A549 (cell line): ENCODE measurements at regions not wholly inside any gene's neighbourhood (a gene's known extent, or its start where the extent isn't known, plus 50 kb on each side); places are given as distances from the start of the nearest gene placed in this dataset.
"Not testable (repeated sequence)": the region's sequence is repeated elsewhere in the genome, so short reads cannot be mapped to it uniquely, and the experiment has no call there.

Experiments used
- ATAC-seq, 2 experiments: fragments of 200-7000 bp in 1 of 2; fragments of >200 bp in 1 of 2; cut with Nextera tagmentation in 1 of 2; cut with Tn5 transposase in 1 of 2; 3 replicates each; pipeline versions ENCODE4 v1.8.0 to v1.9.1; 2018 to 2020; ENCODE audit warnings: mild to moderate bottlenecking in 1 of 2, moderate library complexity in 1 of 2
- CTCF ChIA-PET: fragments of 300-600 bp; sonication (Branson Sonifier 250); formaldehyde crosslinking; extraction: SDS; loops from one replicate; lab custom pipeline; 2021; ENCODE audit warnings: antibody characterized with exemption, inconsistent platforms; lab: Yijun Ruan, JAX
- POLR2A ChIA-PET: fragments of 350-600 bp; formaldehyde crosslinking; extraction: SDS; loops from one replicate; lab custom pipeline; 2021; ENCODE audit warnings: antibody characterized with exemption, inconsistent platforms; lab: Yijun Ruan, JAX
- DNase-seq, 2 experiments: peaks; one replicate each; pipeline versions ENCODE4 v3.0.0 to v3.0.0-alpha.2; 2011 to 2016; ENCODE audit warnings: low read depth in 1 of 2, low spot score in 1 of 2
- FAIRE-seq: peaks from 2 replicates; lab custom pipeline; 2011; peaks lifted over from hg19 to GRCh38; lab: Jason Lieb, UNC
- H3K27ac ChIP-seq, 2 experiments: fragments of >200 bp; sonication (Bioruptor Twin); formaldehyde crosslinking; 3 replicates each; pipeline ENCODE4 v1.5.1; 2016 to 2017
- H3K4me1 ChIP-seq: fragments of >200 bp; sonication (Bioruptor Twin); formaldehyde crosslinking; 3 replicates; pipeline ENCODE4 v1.6.1; 2016
- H3K4me2 ChIP-seq: fragments of >200 bp; sonication (Bioruptor Twin); formaldehyde crosslinking; 3 replicates; pipeline ENCODE4 v1.6.1; 2016
- H3K4me3 ChIP-seq: fragments of >200 bp; sonication (Bioruptor Twin); formaldehyde crosslinking; 3 replicates; pipeline ENCODE4 v1.5.1; 2016
- H3K9me3 ChIP-seq: fragments of >200 bp; sonication (Bioruptor Twin); formaldehyde crosslinking; 3 replicates; pipeline ENCODE4 v1.6.1; 2016
- BHLHE40 ChIP-seq: IDR thresholded peaks from 2 replicates; pipeline ENCODE4 v1.6.1; 2012; ENCODE audit warnings: low read depth, low read length, inconsistent platforms
- CBX2 ChIP-seq: fragments of 200-600 bp; sonication (generic); IDR thresholded peaks from 2 replicates; pipeline ENCODE4 v1.6.1; 2016; ENCODE audit warnings: low read depth, mild to moderate bottlenecking, borderline replicate concordance
- CEBPB ChIP-seq, 2 experiments: fragments of >200 bp in 1 of 2; sonication (Bioruptor Twin) in 1 of 2; formaldehyde crosslinking in 1 of 2; IDR thresholded peaks; 2 replicates each; pipeline ENCODE4 v1.6.1; 2012 to 2016
- CHD2 ChIP-seq: fragments of 150-350 bp; IDR thresholded peaks from 2 replicates; pipeline ENCODE4 v1.6.1; 2014; ENCODE audit warnings: low read length; ENCODE audit not compliant: partially characterized antibody
- CTCF ChIP-seq: fragments of >200 bp; sonication (Bioruptor Twin); formaldehyde crosslinking; IDR thresholded peaks from 3 replicates; pipeline ENCODE4 v1.5.1; 2016
- FOSB ChIP-seq: fragments of 250-450 bp; sonication (Bioruptor Pico); IDR thresholded peaks from 2 replicates; pipeline ENCODE4 v1.5.0; 2020; ENCODE audit warnings: mild to moderate bottlenecking, moderate library complexity
- FOXS1 ChIP-seq: fragments of 250-450 bp; sonication (Bioruptor Pico); IDR thresholded peaks from 2 replicates; pipeline ENCODE4 v1.5.0; 2020; ENCODE audit warnings: mild to moderate bottlenecking, moderate library complexity
- HDAC2 ChIP-seq: fragments of 200-600 bp; sonication (generic); IDR thresholded peaks from 2 replicates; pipeline ENCODE4 v1.6.1; 2016
- HEYL ChIP-seq: fragments of 250-450 bp; sonication (Bioruptor Pico); IDR thresholded peaks from 2 replicates; pipeline ENCODE4 v1.8.0; 2021; ENCODE audit warnings: mild to moderate bottlenecking, moderate library complexity
- NFE2L2 ChIP-seq: fragments of 150-350 bp; conservative IDR thresholded peaks from 2 replicates; pipeline ENCODE4 v1.6.1; 2014; ENCODE audit warnings: low read length
- NPAS2 ChIP-seq: fragments of 250-450 bp; sonication (Bioruptor Pico); IDR thresholded peaks from 2 replicates; pipeline ENCODE4 v1.8.0; 2022; ENCODE audit warnings: mild to moderate bottlenecking, moderate library complexity, borderline replicate concordance
- NR3C1 ChIP-seq: fragments of >200 bp; sonication (Bioruptor Twin); formaldehyde crosslinking; IDR thresholded peaks from 3 replicates; pipeline ENCODE4 v1.6.1; 2017
- PHF8 ChIP-seq: fragments of 200-600 bp; sonication (generic); IDR thresholded peaks from 2 replicates; pipeline ENCODE4 v1.6.1; 2016; ENCODE audit warnings: low read depth, mild to moderate bottlenecking, antibody characterized with exemption, moderate library complexity, borderline replicate concordance
- RAD21 ChIP-seq, 2 experiments: fragments of >200 bp in 1 of 2; sonication (Bioruptor Twin) in 1 of 2; formaldehyde crosslinking in 1 of 2; IDR thresholded peaks in 1 of 2; conservative IDR thresholded peaks in 1 of 2; 2 replicates in 1 of 2; 3 replicates in 1 of 2; pipeline ENCODE4 v1.6.1; 2012 to 2018; ENCODE audit warnings: inconsistent platforms in 1 of 2
- RCOR1 ChIP-seq: fragments of 150-350 bp; IDR thresholded peaks from 2 replicates; pipeline ENCODE4 v1.6.1; 2014; ENCODE audit warnings: antibody characterized with exemption, low read length, low read depth
- RNF2 ChIP-seq: fragments of 200-600 bp; sonication (generic); IDR thresholded peaks from 2 replicates; pipeline ENCODE4 v1.6.1; 2016; ENCODE audit warnings: low read depth, mild to moderate bottlenecking, antibody characterized with exemption, moderate library complexity, borderline replicate concordance
- SMC3 ChIP-seq: fragments of >200 bp; sonication (Bioruptor Twin); formaldehyde crosslinking; IDR thresholded peaks from 3 replicates; pipeline ENCODE4 v1.6.1; 2018; ENCODE audit warnings: inconsistent platforms
- TFCP2L1 ChIP-seq: fragments of 250-450 bp; sonication (Bioruptor Pico); IDR thresholded peaks from 2 replicates; pipeline ENCODE4 v1.5.0; 2021; ENCODE audit warnings: mild to moderate bottlenecking
- TP53 ChIP-seq: fragments of 250-450 bp; sonication (Bioruptor Pico); IDR thresholded peaks from 2 replicates; pipeline ENCODE4 v1.5.0; 2021; ENCODE audit warnings: mild to moderate bottlenecking, moderate library complexity
- USF2 ChIP-seq: fragments of 450-650 bp; IDR thresholded peaks from 2 replicates; pipeline ENCODE4 v1.6.1; 2014; ENCODE audit warnings: antibody characterized with exemption
- WGBS: methylation state at CpG from one replicate; pipeline ENCODE4 v1.1.6; 2017; ENCODE audit errors: missing lambda C conversion rate; 5-methylcytosine and 5-hydroxymethylcytosine counted together
- TF ChIP-seq, protein P1 (sequence below): fragments of >200 bp; sonication (Bioruptor Twin); formaldehyde crosslinking; IDR thresholded peaks from 3 replicates; pipeline ENCODE4 v1.6.1; 2016

DNA sequence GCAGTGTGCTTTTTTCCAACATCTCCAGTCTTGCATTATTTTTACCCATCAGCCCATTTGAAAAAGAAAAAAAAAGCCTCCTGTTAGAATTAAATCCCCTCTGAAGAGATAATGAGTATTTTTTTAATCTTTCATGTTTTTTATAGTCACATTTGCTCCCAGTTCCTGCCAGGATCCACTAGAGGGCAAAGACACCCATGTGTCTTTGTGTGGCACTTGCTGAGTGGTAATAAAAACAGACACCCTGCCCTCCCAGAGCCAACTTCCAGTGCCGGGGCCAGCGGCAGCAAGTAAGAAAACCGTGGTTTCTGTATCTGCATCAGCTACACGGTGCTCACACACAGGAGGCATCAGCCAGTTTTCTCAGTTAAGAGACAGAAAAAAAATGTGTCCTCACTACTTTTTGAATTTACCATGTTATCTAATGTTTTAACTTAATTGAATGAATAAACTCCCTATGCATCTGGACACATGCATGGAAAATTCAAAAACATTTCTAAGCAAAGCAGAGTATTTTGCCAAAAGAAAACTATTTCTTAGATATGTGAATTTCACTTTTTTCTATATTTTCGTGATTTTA is 70.2 kb upstream of the PLEKHG4B start:
- FAIRE-seq (no peak), DNase-seq (peak; percentile 36 to 49), ATAC-seq (peak in 1 of 2 experiments; percentile 80; a peak in 3 of 6 replicates)
- Histone ChIP-seq H3K4me1 (no peaks in the 10 kb centered on the region), H3K4me2 (no peak overlapping the region), H3K9me3 (no peaks in the 10 kb centered on the region), H3K27ac (no peak overlapping the region), H3K4me3 (no peak overlapping the region)
- peak; percentile 38; the same call in 2 of the 3 replicates for TF ChIP-seq CTCF
- TF ChIP-seq NPAS2 (CRISPR knock-in tag) = no peak
- TF ChIP-seq USF2 = no peak
- TF ChIP-seq TFCP2L1 (CRISPR knock-in tag) = no peak
- TF ChIP-seq CHD2 = no peak
- TF ChIP-seq, protein P1, sequence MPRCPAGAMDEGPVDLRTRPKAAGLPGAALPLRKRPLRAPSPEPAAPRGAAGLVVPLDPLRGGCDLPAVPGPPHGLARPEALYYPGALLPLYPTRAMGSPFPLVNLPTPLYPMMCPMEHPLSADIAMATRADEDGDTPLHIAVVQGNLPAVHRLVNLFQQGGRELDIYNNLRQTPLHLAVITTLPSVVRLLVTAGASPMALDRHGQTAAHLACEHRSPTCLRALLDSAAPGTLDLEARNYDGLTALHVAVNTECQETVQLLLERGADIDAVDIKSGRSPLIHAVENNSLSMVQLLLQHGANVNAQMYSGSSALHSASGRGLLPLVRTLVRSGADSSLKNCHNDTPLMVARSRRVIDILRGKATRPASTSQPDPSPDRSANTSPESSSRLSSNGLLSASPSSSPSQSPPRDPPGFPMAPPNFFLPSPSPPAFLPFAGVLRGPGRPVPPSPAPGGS = no peak
- no peak for TF ChIP-seq HDAC2
- peak; percentile 23; the same call in 1 of the 3 replicates for TF ChIP-seq SMC3
- no peak for TF ChIP-seq TP53 (CRISPR knock-in tag)
- TF ChIP-seq BHLHE40 = no peak
- TF ChIP-seq RAD21 (conservative IDR thresholded peaks at IDR 0.05 in 1 of 2, IDR thresholded peaks at IDR 0.05 in 1 of 2) = peak; percentile 34 to 52; a peak in 3 of 5 replicates
- no peak for TF ChIP-seq RNF2
- TF ChIP-seq CBX2 = no peak
- TF ChIP-seq FOSB = no peak
- no peak for TF ChIP-seq PHF8
- ChIA-PET POLR2A (no interaction called here), CTCF (no interaction called here)
- WGBS = 2% methylated on average over 5 of the region's 5 CpGs

DNA sequence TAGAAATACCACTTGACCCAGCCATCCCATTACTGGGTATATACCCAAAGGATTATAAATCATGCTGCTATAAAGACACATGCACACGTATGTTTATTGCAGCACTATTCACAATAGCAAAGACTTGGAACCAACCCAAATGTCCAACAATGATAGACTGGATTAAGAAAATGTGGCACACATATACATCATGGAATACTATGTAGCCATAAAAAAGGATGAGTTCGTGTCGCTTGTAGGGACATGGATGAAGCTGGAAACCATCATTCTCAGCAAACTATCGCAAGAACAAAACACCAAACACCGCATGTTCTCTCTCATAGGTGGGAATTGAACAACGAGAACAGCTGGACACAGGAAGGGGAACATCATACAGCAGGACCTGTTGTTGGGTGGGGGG is 68.1 kb upstream of the PLEKHG4B start:
- H3K4me2 ChIP-seq, ATAC-seq, DNase-seq, CTCF ChIA-PET, H3K27ac ChIP-seq, H3K4me1 ChIP-seq, FAIRE-seq, H3K4me3 ChIP-seq, H3K9me3 ChIP-seq, POLR2A ChIA-PET: not testable (repeated sequence)
- 5% methylated on average over 6 of the region's 6 CpGs for WGBS

DNA sequence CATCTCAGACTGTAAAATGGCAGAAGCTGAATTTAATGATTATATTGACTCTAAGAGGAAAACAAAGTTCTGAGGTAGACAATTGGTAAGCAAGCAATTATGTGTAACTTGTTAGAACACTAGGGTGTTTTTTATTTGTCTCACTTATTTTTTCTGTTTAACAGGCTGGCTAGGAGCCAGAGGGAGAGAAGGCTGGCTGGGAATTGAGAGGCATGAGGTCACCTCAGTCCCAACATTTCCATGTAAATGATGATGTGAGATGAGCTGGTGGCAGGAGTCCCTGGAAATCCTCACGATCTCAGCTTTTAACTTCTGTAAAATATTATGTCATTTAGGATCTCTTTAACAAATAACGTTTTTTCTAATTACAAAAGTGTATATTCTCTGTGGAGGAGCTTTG is 66.9 kb upstream of the PLEKHG4B start:
- DNase-seq, POLR2A ChIA-PET, FAIRE-seq, H3K4me3 ChIP-seq, ATAC-seq, H3K4me2 ChIP-seq, H3K4me1 ChIP-seq, CTCF ChIA-PET, H3K9me3 ChIP-seq, H3K27ac ChIP-seq: not testable (repeated sequence)
- WGBS = 0% methylated on average over 2 of the region's 2 CpGs

- ATAC-seq (no peak), DNase-seq (no peak), FAIRE-seq (no peak)
- Histone ChIP-seq H3K4me2 (no peak overlapping the region), H3K9me3 (no peaks in the 10 kb centered on the region), H3K27ac (no peak overlapping the region), H3K4me3 (no peak overlapping the region), H3K4me1 (no peaks in the 10 kb centered on the region)
- TF ChIP-seq NFE2L2 = no peak
- TF ChIP-seq RCOR1 = no peak
- no peak for TF ChIP-seq FOSB
- TF ChIP-seq RAD21 (conservative IDR thresholded peaks at IDR 0.05 in 1 of 2, IDR thresholded peaks at IDR 0.05 in 1 of 2) = no peak
- TF ChIP-seq CEBPB (IDR thresholded peaks at IDR 0.05) = no peak
- no peak for TF ChIP-seq FOXS1 (CRISPR knock-in tag)
- TF ChIP-seq HEYL = no peak
- no peak for TF ChIP-seq NR3C1
- ChIA-PET POLR2A (no interaction called here), CTCF (no interaction called here)
- 9% methylated on average over 4 of the region's 4 CpGs for WGBS
Measured at GRCh38 chr5:30131-30530, 61.8 kb upstream of the PLEKHG4B start.

DNA sequence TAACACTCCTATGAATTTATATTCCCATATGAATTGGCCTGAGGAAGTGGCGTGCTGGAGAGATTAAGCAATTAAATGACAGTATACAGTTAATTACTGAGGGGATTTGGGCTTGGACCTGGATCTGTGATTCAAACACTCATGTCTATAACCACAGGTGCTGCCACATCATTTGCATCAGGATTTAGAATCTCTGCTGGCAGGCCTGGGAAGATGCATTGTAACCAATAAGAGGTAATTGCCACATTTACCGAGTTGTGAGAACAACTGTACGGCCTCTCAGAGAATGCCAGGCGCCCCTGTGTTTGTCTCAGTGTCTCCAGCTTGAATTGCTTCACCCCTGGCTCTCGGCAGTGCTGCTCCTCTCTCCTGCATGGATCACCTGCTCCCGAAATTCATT is 61.4 kb upstream of the PLEKHG4B start:
- POLR2A ChIA-PET, FAIRE-seq, ATAC-seq, H3K4me1 ChIP-seq, CTCF ChIA-PET, H3K9me3 ChIP-seq, H3K4me2 ChIP-seq, DNase-seq, H3K27ac ChIP-seq, H3K4me3 ChIP-seq: not testable (repeated sequence)
- 12% methylated on average over 6 of the region's 6 CpGs for WGBS
